H9 (cell line): ENCODE measurements at regions not wholly inside any gene's neighbourhood (a gene's known extent, or its start where the extent isn't known, plus 50 kb on each side); places are given as distances from the start of the nearest gene placed in this dataset.

Source experiments
- DNase-seq: peaks from one replicate; pipeline ENCODE4 v3.0.0-alpha.2; 2017
- H2AFZ ChIP-seq: one replicate; pipeline ENCODE4 v1.6.1; 2013; ENCODE audit warnings: mild to moderate bottlenecking, low read length, control low read depth, moderate library complexity
- H2AK5ac ChIP-seq: 2 replicates; pipeline ENCODE4 v1.6.1; 2013; ENCODE audit warnings: low read length, control low read depth, mixed read lengths; ENCODE audit not compliant: insufficient read length
- H2BK120ac ChIP-seq: one replicate; pipeline ENCODE4 v1.6.1; 2013; ENCODE audit warnings: low read depth, mild to moderate bottlenecking, low read length, control low read depth, inconsistent platforms; ENCODE audit not compliant: poor library complexity, severe bottlenecking
- H2BK12ac ChIP-seq: 2 replicates; pipeline ENCODE4 v1.6.1; 2013; ENCODE audit warnings: low read length, control low read depth, mixed read lengths, low read depth; ENCODE audit not compliant: insufficient read length
- H2BK15ac ChIP-seq: 2 replicates; pipeline ENCODE4 v1.6.1; 2013; ENCODE audit warnings: low read depth, low read length, control low read depth
- H2BK20ac ChIP-seq: one replicate; pipeline ENCODE4 v1.6.1; 2013; ENCODE audit warnings: low read depth, mild to moderate bottlenecking, low read length, control low read depth, inconsistent platforms; ENCODE audit not compliant: poor library complexity, severe bottlenecking
- H2BK5ac ChIP-seq: 2 replicates; pipeline ENCODE4 v1.6.1; 2013; ENCODE audit warnings: low read length, control low read depth, mixed read lengths; ENCODE audit not compliant: insufficient read length
- H3K14ac ChIP-seq: 2 replicates; pipeline ENCODE4 v1.6.1; 2013; ENCODE audit warnings: low read length, control low read depth; ENCODE audit not compliant: insufficient read depth
- H3K18ac ChIP-seq: 2 replicates; pipeline ENCODE4 v1.6.1; 2013; ENCODE audit warnings: low read depth, mild to moderate bottlenecking, mixed read lengths, low read length, control low read depth; ENCODE audit not compliant: insufficient read length
- H3K23ac ChIP-seq: 2 replicates; pipeline ENCODE4 v1.6.1; 2013; ENCODE audit warnings: low read length, control low read depth, mixed read lengths, low read depth; ENCODE audit not compliant: insufficient read length
- H3K23me2 ChIP-seq: 2 replicates; pipeline ENCODE4 v1.6.1; 2013; ENCODE audit warnings: low read depth, mild to moderate bottlenecking, mixed read lengths, low read length, control low read depth; ENCODE audit not compliant: insufficient read length, poor library complexity, severe bottlenecking
- H3K27ac ChIP-seq: 2 replicates; pipeline ENCODE4 v1.5.1; 2013; ENCODE audit warnings: low read length, control low read depth, mixed read lengths, low read depth; ENCODE audit not compliant: insufficient read length
- H3K27me3 ChIP-seq: 2 replicates; pipeline ENCODE4 v1.6.1; 2013; ENCODE audit warnings: low read length, control low read depth, inconsistent platforms; ENCODE audit not compliant: insufficient read depth
- H3K4ac ChIP-seq: 2 replicates; pipeline ENCODE4 v1.6.1; 2013; ENCODE audit warnings: low read depth, mild to moderate bottlenecking, control low read depth, inconsistent platforms, low read length, moderate library complexity
- H3K4me1 ChIP-seq: 2 replicates; pipeline ENCODE4 v1.6.1; 2013; ENCODE audit warnings: low read length, control low read depth, inconsistent platforms; ENCODE audit not compliant: insufficient read depth
- H3K4me2 ChIP-seq: 2 replicates; pipeline ENCODE4 v1.6.1; 2013; ENCODE audit warnings: low read length, control low read depth, mixed read lengths; ENCODE audit not compliant: insufficient read length, insufficient read depth
- H3K56ac ChIP-seq: 2 replicates; pipeline ENCODE4 v1.6.1; 2013; ENCODE audit warnings: low read depth, mild to moderate bottlenecking, mixed read lengths, low read length, control low read depth; ENCODE audit not compliant: insufficient read length
- H3K79me1 ChIP-seq: 2 replicates; pipeline ENCODE4 v1.6.1; 2013; ENCODE audit warnings: low read depth, mild to moderate bottlenecking, moderate library complexity, low read length, control low read depth, inconsistent platforms; ENCODE audit not compliant: insufficient read depth, poor library complexity, severe bottlenecking
- H3K79me2 ChIP-seq: 2 replicates; pipeline ENCODE4 v1.6.1; 2013; ENCODE audit warnings: low read length, control low read depth, inconsistent platforms; ENCODE audit not compliant: insufficient read depth
- H3K9ac ChIP-seq: 2 replicates; pipeline ENCODE4 v1.6.1; 2013; ENCODE audit warnings: low read length, control low read depth, mixed read lengths; ENCODE audit not compliant: insufficient read length; ENCODE audit errors: extremely low read depth
- H3K9me3 ChIP-seq: one replicate; pipeline ENCODE4 v1.6.1; 2013; ENCODE audit warnings: low read depth, low read length, inconsistent platforms; ENCODE audit not compliant: control insufficient read depth
- H3T11ph ChIP-seq: one replicate; pipeline ENCODE4 v1.6.1; 2013; ENCODE audit warnings: mild to moderate bottlenecking, low read length, control low read depth, inconsistent platforms
- H4K20me1 ChIP-seq: one replicate; pipeline ENCODE4 v1.6.1; 2013; ENCODE audit not compliant: control insufficient read depth, insufficient read length, insufficient read depth
- H4K5ac ChIP-seq: 2 replicates; pipeline ENCODE4 v1.6.1; 2013; ENCODE audit warnings: low read depth, mild to moderate bottlenecking, mixed read lengths, low read length, control low read depth; ENCODE audit not compliant: insufficient read length
- H4K8ac ChIP-seq: replicated peaks from 2 replicates; pipeline ENCODE4 v1.6.1; 2013; ENCODE audit warnings: low read length, control low read depth, mixed read lengths, low read depth; ENCODE audit not compliant: insufficient read length
- H4K91ac ChIP-seq: 2 replicates; pipeline ENCODE4 v1.6.1; 2013; ENCODE audit warnings: low read depth, mild to moderate bottlenecking, moderate library complexity, mixed read lengths, low read length, control low read depth; ENCODE audit not compliant: insufficient read length
- H3K27ac Mint-ChIP-seq, 3 experiments: 2 replicates in 2 of 3; 3 replicates in 1 of 3; pipeline ENCODE4 v1.8.0; 2020 to 2021; ENCODE audit warnings: mixed read lengths in 3 of 3, mild to moderate bottlenecking in 1 of 3, moderate library complexity in 1 of 3
- H3K27me3 Mint-ChIP-seq: 2 replicates; pipeline ENCODE4 v1.8.0; 2021; ENCODE audit warnings: low read depth, mild to moderate bottlenecking, moderate library complexity, mixed read lengths
- H3K36me3 Mint-ChIP-seq, 3 experiments: 2 replicates in 2 of 3; 3 replicates in 1 of 3; pipeline ENCODE4 v1.8.0; 2020 to 2021; ENCODE audit warnings: low read depth in 3 of 3, mixed read lengths in 3 of 3; ENCODE audit not compliant: insufficient read depth in 1 of 3
- H3K4me1 Mint-ChIP-seq, 2 experiments: 2 replicates each; pipeline ENCODE4 v1.8.0; 2020; ENCODE audit warnings: mixed read lengths in 2 of 2
- H3K4me3 Mint-ChIP-seq, 2 experiments: 2 replicates in 1 of 2; 3 replicates in 1 of 2; pipeline ENCODE4 v1.8.0; 2020 to 2021; ENCODE audit warnings: mild to moderate bottlenecking in 2 of 2, mixed read lengths in 2 of 2, moderate library complexity in 1 of 2
- H3K9me3 Mint-ChIP-seq, 2 experiments: 2 replicates in 1 of 2; 3 replicates in 1 of 2; pipeline ENCODE4 v1.8.0; 2020; ENCODE audit warnings: mild to moderate bottlenecking in 2 of 2, mixed read lengths in 2 of 2, moderate library complexity in 1 of 2
- CTCF ChIP-seq: fragments of 200-600 bp; sonication (generic); conservative IDR thresholded peaks from 3 replicates; pipeline ENCODE4 v1.8.0; 2021; ENCODE audit warnings: antibody characterized with exemption, mild to moderate bottlenecking
- WGBS: extraction: QIAGEN DNeasy Blood & Tissue Kit; methylation state at CpG from one replicate; pipeline ENCODE4 v1.1.7; 2013; ENCODE audit warnings: missing lambda C conversion rate, low lambda C conversion rate, mixed read lengths; ENCODE audit not compliant: insufficient read length; ENCODE audit errors: extremely low coverage; 5-methylcytosine and 5-hydroxymethylcytosine counted together

DNA sequence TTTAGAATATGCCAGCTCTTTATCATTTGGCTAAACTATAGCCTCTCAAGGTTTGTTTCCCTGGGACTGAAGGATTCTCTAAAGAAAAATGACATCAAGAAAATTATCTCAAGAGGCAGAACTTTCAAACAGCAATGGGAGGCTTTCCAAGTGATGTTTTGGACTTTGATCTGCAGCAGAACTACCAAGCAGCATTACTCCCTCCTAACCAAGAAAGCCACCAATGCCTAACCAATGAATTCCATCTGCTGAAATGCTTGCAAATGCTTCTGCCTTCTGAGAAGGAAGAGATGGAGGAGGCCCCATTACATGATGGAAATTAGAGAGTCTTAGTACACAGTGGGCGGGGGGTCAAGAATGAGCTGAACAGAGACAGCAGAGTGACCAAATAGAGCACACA lies 95.1 kb upstream of the SLC35G4 start:
- no peaks in the 10 kb centered on the region for H3K79me2 ChIP-seq
- H2AFZ ChIP-seq: no peak overlapping the region
- H4K8ac ChIP-seq: no peak overlapping the region
- no peak overlapping the region for H4K91ac ChIP-seq
- H3K4me2 ChIP-seq: no peak overlapping the region
- H2BK12ac ChIP-seq: no peak overlapping the region
- H2BK15ac ChIP-seq: no peak overlapping the region
- H3K27me3 ChIP-seq: no peaks in the 10 kb centered on the region
- no peak overlapping the region for H4K5ac ChIP-seq
- Mint-ChIP-seq H3K4me1 (peaks cover 1 to 5% of the 10 kb centered on the region in 2 experiments; a peak in 3 of 4 replicates), H3K27ac (no peak overlapping the region; a peak in 1 of 7 replicates), H3K4me3 (no peak overlapping the region), H3K27me3 (peaks cover 11% of the 10 kb centered on the region), H3K36me3 (no peaks in the 10 kb centered on the region), H3K9me3 (no peaks in the 10 kb centered on the region)
- H3K4me1 ChIP-seq: no peaks in the 10 kb centered on the region
- H2BK5ac ChIP-seq: no peak overlapping the region
- no peak overlapping the region for H2AK5ac ChIP-seq
- H3K18ac ChIP-seq: no peak overlapping the region
- no peak overlapping the region for H3K23ac ChIP-seq
- H2BK120ac ChIP-seq: no peak overlapping the region
- no peaks in the 10 kb centered on the region for H3K23me2 ChIP-seq
- no peaks in the 10 kb centered on the region for H4K20me1 ChIP-seq
- no peak for TF ChIP-seq CTCF
- no peaks in the 10 kb centered on the region for H3K79me1 ChIP-seq
- H3T11ph ChIP-seq: no peak overlapping the region
- H3K27ac ChIP-seq: no peak overlapping the region
- no peak overlapping the region for H3K14ac ChIP-seq
- H3K56ac ChIP-seq: no peak overlapping the region
- no peak overlapping the region for H3K4ac ChIP-seq
- no peak for DNase-seq
- no CpG with 5 or more reads among the region's 1 CpG for WGBS
- H3K9ac ChIP-seq: no peak overlapping the region
- no peak overlapping the region for H2BK20ac ChIP-seq
- H3K9me3 ChIP-seq: no peaks in the 10 kb centered on the region
